Esophagus muscularis mucosa (tissue), 4 donors: ENCODE measurements at regions not wholly inside any gene's neighbourhood (a gene's known extent, or its start where the extent isn't known, plus 50 kb on each side); places are given as distances from the start of the nearest gene placed in this dataset.

ENCODE experiments used
- DNase-seq: peaks from one replicate; pipeline ENCODE4 v3.0.0-alpha.2; 2017; ENCODE audit errors: extremely low spot score
- H3K27ac ChIP-seq, 4 donors: fragments of 200-600 bp; sonication (generic); replicated peaks in 1 of 4; 1 replicate in 3 of 4; 2 replicates in 1 of 4; pipeline ENCODE4 v1.5.1; 2016 to 2019; ENCODE audit warnings: mild to moderate bottlenecking in 1 of 4
- H3K27me3 ChIP-seq, 4 donors: fragments of 200-600 bp; sonication (generic); one replicate each; pipeline versions ENCODE4 v1.5.1 to v1.6.0; 2016 to 2019
- H3K36me3 ChIP-seq, 4 donors: fragments of 200-600 bp; sonication (generic); one replicate each; pipeline ENCODE4 v1.5.1; 2016 to 2019
- H3K4me1 ChIP-seq, 4 donors: fragments of 200-600 bp; sonication (generic); one replicate each; pipeline ENCODE4 v1.5.1; 2016 to 2019
- H3K4me3 ChIP-seq, 4 donors: fragments of 200-600 bp; sonication (generic); 1 replicate in 2 of 4; 2 replicates in 2 of 4; pipeline ENCODE4 v1.5.1; 2016 to 2019; ENCODE audit warnings: mild to moderate bottlenecking in 4 of 4, moderate library complexity in 1 of 4
- H3K9me3 ChIP-seq, 4 donors: fragments of 200-600 bp; sonication (generic); 1 replicate in 3 of 4; 2 replicates in 1 of 4; pipeline ENCODE4 v1.5.1; 2016 to 2019
- CTCF ChIP-seq, 3 experiments: fragments of 200-600 bp in 2 of 3; fragments of 450-650 bp in 1 of 3; sonication (generic) in 2 of 3; IDR thresholded peaks; one replicate each; pipeline ENCODE4 v1.5.1; 2017 to 2019; ENCODE audit warnings: antibody characterized with exemption in 3 of 3, mild to moderate bottlenecking in 2 of 3, moderate library complexity in 1 of 3
- EP300 ChIP-seq: sonication (generic); formaldehyde crosslinking; IDR thresholded peaks from one replicate; pipeline ENCODE4 v1.6.1; 2017; ENCODE audit warnings: antibody characterized with exemption
- POLR2A ChIP-seq: fragments of 450-650 bp; IDR thresholded peaks from one replicate; pipeline ENCODE4 v1.6.1; 2017; ENCODE audit warnings: antibody characterized with exemption, moderate library complexity, mild to moderate bottlenecking, low read depth
- POLR2AphosphoS5 ChIP-seq, 2 donors: sonication (generic); formaldehyde crosslinking; IDR thresholded peaks; one replicate each; pipeline ENCODE4 v1.6.1; 2017; ENCODE audit warnings: antibody characterized with exemption in 2 of 2
- WGBS: methylation state at CpG from one replicate; pipeline ENCODE4 v1.1.5; 2018; 5-methylcytosine and 5-hydroxymethylcytosine counted together
- intact Hi-C: fragments of 100-400 bp; cut with DNase I; formaldehyde crosslinking; loops from one replicate; pipeline ENCODE4 v1.15.1; 2023

GRCh38 chr12:84512751-84513150, 399.8 kb downstream of the SLC6A15 start:
- intact Hi-C loops = no loop called here
- H3K27ac ChIP-seq = no peak overlapping the region

GRCh38 chr12:84508851-84509260, 403.7 kb downstream of the SLC6A15 start:
- TF ChIP-seq CTCF (IDR thresholded peaks at IDR 0.05) (no peak), EP300 (no peak), POLR2A (no peak), POLR2AphosphoS5 (IDR thresholded peaks at IDR 0.05) (no peak)
- Histone ChIP-seq H3K27ac (peak overlapping the region in 2 of 4 donors; percentile 31 to 35), H3K4me3 (no peak overlapping the region), H3K36me3 (no peaks in the 10 kb centered on the region), H3K4me1 (peaks cover 0 to 7% (median 3%) of the 10 kb centered on the region in 4 donors), H3K9me3 (no peaks in the 10 kb centered on the region), H3K27me3 (no peaks in the 10 kb centered on the region)
- 30% methylated on average over 2 of the region's 2 CpGs for WGBS
- DNase-seq = no peak
- intact Hi-C loops = no loop called here

More at GRCh38 chr12:84512751-84513150, 399.8 kb downstream of the SLC6A15 start:
- no peak for TF ChIP-seq POLR2AphosphoS5 (IDR thresholded peaks at IDR 0.05)
- no peak for TF ChIP-seq POLR2A
- Histone ChIP-seq H3K27me3 (no peaks in the 10 kb centered on the region), H3K4me1 (peaks cover 0 to 6% (median 3%) of the 10 kb centered on the region in 4 donors), H3K36me3 (no peaks in the 10 kb centered on the region), H3K9me3 (no peaks in the 10 kb centered on the region), H3K4me3 (no peak overlapping the region)
- 75% methylated on average over 2 of the region's 2 CpGs for WGBS
- no peak for DNase-seq

- intact Hi-C loops = no loop called here
- no peaks in the 10 kb centered on the region for H3K9me3 ChIP-seq
- no peaks in the 10 kb centered on the region for H3K27me3 ChIP-seq
- peaks cover 0 to 7% (median 3%) of the 10 kb centered on the region in 4 donors for H3K4me1 ChIP-seq
- 28% methylated on average over 6 of the region's 6 CpGs for WGBS
- H3K36me3 ChIP-seq = no peaks in the 10 kb centered on the region
- H3K27ac ChIP-seq = peak overlapping the region in 3 of 4 donors; percentile 8 to 35 (median 31)
- H3K4me3 ChIP-seq = no peak overlapping the region
- TF ChIP-seq POLR2A = no peak
- no peak for TF ChIP-seq POLR2AphosphoS5 (IDR thresholded peaks at IDR 0.05)
- TF ChIP-seq CTCF (IDR thresholded peaks at IDR 0.05) = peak in 1 of 3 experiments; percentile 24
- DNase-seq = no peak
Observed at GRCh38 chr12:84507956-84508850, 404.4 kb downstream of the SLC6A15 start.

- Histone ChIP-seq H3K4me1 (peaks cover 0 to 8% (median 4%) of the 10 kb centered on the region in 4 donors), H3K36me3 (no peaks in the 10 kb centered on the region), H3K4me3 (no peak overlapping the region), H3K9me3 (no peaks in the 10 kb centered on the region), H3K27me3 (no peaks in the 10 kb centered on the region), H3K27ac (peak overlapping the region in 1 of 4 donors; percentile 15)
- no peak for TF ChIP-seq EP300
- no peak for TF ChIP-seq POLR2A
- TF ChIP-seq CTCF (IDR thresholded peaks at IDR 0.05) = no peak
- TF ChIP-seq POLR2AphosphoS5 (IDR thresholded peaks at IDR 0.05) = no peak
- peak; percentile 86 for DNase-seq
- intact Hi-C loops = no loop called here
- 46% methylated on average over 5 of the region's 5 CpGs for WGBS
Observed at GRCh38 chr12:84506282-84506681, 406.3 kb downstream of the SLC6A15 start.

GRCh38 chr12:84502907-84503787, 409.5 kb downstream of the SLC6A15 start:
- no peak overlapping the region for H3K4me3 ChIP-seq
- intact Hi-C loops = no loop called here
- peaks cover 0 to 6% (median 1%) of the 10 kb centered on the region in 4 donors for H3K4me1 ChIP-seq
- TF ChIP-seq POLR2A (no peak), CTCF (IDR thresholded peaks at IDR 0.05) (peak; percentile 11 to 45 (median 32)), EP300 (no peak), POLR2AphosphoS5 (IDR thresholded peaks at IDR 0.05) (no peak)
- H3K36me3 ChIP-seq = no peaks in the 10 kb centered on the region
- no peaks in the 10 kb centered on the region for H3K9me3 ChIP-seq
- H3K27me3 ChIP-seq = no peaks in the 10 kb centered on the region
- no peak for DNase-seq
- WGBS = 70% methylated on average over 4 of the region's 4 CpGs
- H3K27ac ChIP-seq = no peak overlapping the region
